K562 (cell line): ENCODE measurements at regions not wholly inside any gene's neighbourhood (a gene's known extent, or its start where the extent isn't known, plus 50 kb on each side); places are given as distances from the start of the nearest gene placed in this dataset.

Source experiments
- ATAC-seq: fragments of 200-7000 bp; cut with Tn5 transposase; 3 replicates; pipeline ENCODE4 v1.9.1; 2020; ENCODE audit warnings: moderate library complexity
- BruUV-seq: library from RNA; stranded (reverse); fragments of 400-500 nt; replicated peaks from 2 replicates; lab custom pipeline; 2021; lab: Mats Ljungman, UMichigan
- CTCF ChIA-PET: fragments of 300-600 bp; formaldehyde crosslinking; extraction: SDS; loops from one replicate; lab custom pipeline; 2021; ENCODE audit warnings: low intra/inter-chr PET ratio; lab: Yijun Ruan, JAX
- POLR2A ChIA-PET: fragments of 300-600, 350-650 bp; sonication (Branson Sonifier 250); formaldehyde crosslinking; extraction: SDS; loops from one replicate; lab custom pipeline; 2021; ENCODE audit warnings: antibody characterized with exemption, inconsistent platforms; lab: Yijun Ruan, JAX
- DNase-seq, 4 experiments: peaks; one replicate each; pipeline versions ENCODE4 v3.0.0 to v3.0.0-alpha.2; 2011 to 2018; ENCODE audit warnings: low spot score in 3 of 4, mixed read lengths in 3 of 4; ENCODE audit errors: extremely low read depth in 1 of 4
- FAIRE-seq: peaks from 2 replicates; lab custom pipeline; 2011; peaks lifted over from hg19 to GRCh38; lab: Jason Lieb, UNC
- H2AFZ ChIP-seq: 2 replicates; pipeline ENCODE4 v1.6.0; 2011; ENCODE audit warnings: low read depth, low read length, control low read depth, inconsistent platforms
- H3K27ac ChIP-seq: fragments of 200-600 bp; 3 replicates; pipeline ENCODE4 v1.8.0; 2011; ENCODE audit warnings: low read depth, mild to moderate bottlenecking, control low read depth, inconsistent platforms, low read length, moderate library complexity, mixed read lengths; ENCODE audit errors: extremely low read depth
- H3K27me3 ChIP-seq, 2 experiments: fragments of 300-600 bp in 1 of 2; 2 replicates in 1 of 2; 3 replicates in 1 of 2; pipeline versions ENCODE4 v1.6.0 to v1.8.0; 2011; ENCODE audit warnings: inconsistent platforms in 2 of 2, low read length in 2 of 2, mild to moderate bottlenecking in 1 of 2, mixed read lengths in 1 of 2, moderate library complexity in 1 of 2; ENCODE audit not compliant: control insufficient read depth in 2 of 2, insufficient read depth in 2 of 2
- H3K36me3 ChIP-seq: fragments of 300-600 bp; 3 replicates; pipeline ENCODE4 v1.8.0; 2011; ENCODE audit warnings: mild to moderate bottlenecking, low read length, inconsistent platforms; ENCODE audit not compliant: control insufficient read depth, insufficient read depth
- H3K4me1 ChIP-seq, 2 experiments: fragments of 200-600 bp in 1 of 2; replicated peaks in 1 of 2; 2 replicates in 1 of 2; 3 replicates in 1 of 2; pipeline versions ENCODE4 v1.5.1 to v1.8.0; 2011; ENCODE audit warnings: inconsistent platforms in 2 of 2, low read length in 2 of 2, mild to moderate bottlenecking in 1 of 2, mixed read lengths in 1 of 2, moderate library complexity in 1 of 2; ENCODE audit not compliant: control insufficient read depth in 2 of 2, insufficient read depth in 2 of 2
- H3K4me2 ChIP-seq: 2 replicates; pipeline ENCODE4 v1.6.1; 2011; ENCODE audit warnings: low read length, control low read depth, inconsistent platforms, mixed read lengths; ENCODE audit not compliant: insufficient read depth
- H3K4me3 ChIP-seq: fragments of 200-600 bp; sonication (generic), shearing (Covaris generic); 2 replicates; pipeline ENCODE4 v1.5.1; 2016; ENCODE audit warnings: control low read depth, inconsistent platforms
- H3K79me2 ChIP-seq: fragments of 200-600 bp; 3 replicates; pipeline ENCODE4 v1.8.0; 2011; ENCODE audit warnings: low read length, inconsistent platforms; ENCODE audit not compliant: control insufficient read depth, insufficient read depth
- H3K9ac ChIP-seq, 2 experiments: 2 replicates each; pipeline versions ENCODE4 v1.6.0 to v1.6.1; 2011; ENCODE audit warnings: low read depth in 2 of 2, low read length in 2 of 2, control low read depth in 1 of 2, inconsistent platforms in 1 of 2, mild to moderate bottlenecking in 1 of 2, mixed read lengths in 1 of 2; ENCODE audit not compliant: insufficient read depth in 1 of 2
- H3K9me1 ChIP-seq: one replicate; pipeline ENCODE4 v1.6.0; 2011; ENCODE audit warnings: inconsistent platforms, mild to moderate bottlenecking, low read length, moderate library complexity; ENCODE audit not compliant: control insufficient read depth, insufficient read depth
- H3K9me3 ChIP-seq: replicated peaks from 2 replicates; pipeline ENCODE4 v1.5.1; 2011; ENCODE audit warnings: low read depth, low read length, inconsistent platforms; ENCODE audit not compliant: control insufficient read depth, insufficient read depth
- H4K20me1 ChIP-seq: replicated peaks from 2 replicates; pipeline ENCODE4 v1.6.1; 2011; ENCODE audit warnings: low read length, inconsistent platforms, mixed read lengths; ENCODE audit not compliant: control insufficient read depth, insufficient read depth
- HDAC3 ChIP-seq: fragments of 450-650 bp; IDR thresholded peaks from 2 replicates; pipeline ENCODE4 v1.6.1; 2018; ENCODE audit warnings: borderline replicate concordance, mild to moderate bottlenecking, moderate library complexity; ENCODE audit not compliant: partially characterized antibody
- LARP7 ChIP-seq: fragments of 450-650 bp; IDR thresholded peaks from 2 replicates; pipeline ENCODE4 v1.6.1; 2016
- NFATC3 ChIP-seq: fragments of 450-650 bp; IDR thresholded peaks from 2 replicates; pipeline ENCODE4 v1.6.1; 2017; ENCODE audit warnings: mild to moderate bottlenecking
- RHOXF2B ChIP-seq: fragments of 250-450 bp; sonication (Bioruptor Pico); conservative IDR thresholded peaks from 2 replicates; pipeline ENCODE4 v1.5.1; 2021
- RNF2 ChIP-seq: sonication (generic); IDR thresholded peaks from 2 replicates; pipeline ENCODE4 v1.6.1; 2016
- ZBTB49 ChIP-seq: sonication (generic); formaldehyde crosslinking; IDR thresholded peaks from 2 replicates; pipeline ENCODE4 v1.8.0; 2022; ENCODE audit warnings: missing genetic modification reagents, mild to moderate bottlenecking, borderline replicate concordance
- ZFP1 ChIP-seq: fragments of 450-650 bp; formaldehyde crosslinking; IDR thresholded peaks from 2 replicates; pipeline ENCODE4 v1.4.0; 2020; ENCODE audit warnings: mild to moderate bottlenecking, mixed read lengths
- WGBS: fragments of 100-300 bp; shearing (Covaris generic); methylation state at CpG from one replicate; pipeline ENCODE4 v1.1.6; 2016; ENCODE audit warnings: low coverage, mixed read lengths; ENCODE audit not compliant: insufficient coverage; ENCODE audit errors: missing lambda C conversion rate; 5-methylcytosine and 5-hydroxymethylcytosine counted together
- in situ Hi-C: fragments of 300-500 bp; cut with MboI; formaldehyde crosslinking; loops from 4 replicates; pipeline ENCODE4 v1.15.0; 2018; ENCODE audit warnings: inconsistent platforms, mixed read lengths
- intact Hi-C: fragments of 100-400 bp; cut with micrococcal nuclease; formaldehyde crosslinking; loops from 2 replicates; pipeline ENCODE4 v1.14.2; 2022

DNA sequence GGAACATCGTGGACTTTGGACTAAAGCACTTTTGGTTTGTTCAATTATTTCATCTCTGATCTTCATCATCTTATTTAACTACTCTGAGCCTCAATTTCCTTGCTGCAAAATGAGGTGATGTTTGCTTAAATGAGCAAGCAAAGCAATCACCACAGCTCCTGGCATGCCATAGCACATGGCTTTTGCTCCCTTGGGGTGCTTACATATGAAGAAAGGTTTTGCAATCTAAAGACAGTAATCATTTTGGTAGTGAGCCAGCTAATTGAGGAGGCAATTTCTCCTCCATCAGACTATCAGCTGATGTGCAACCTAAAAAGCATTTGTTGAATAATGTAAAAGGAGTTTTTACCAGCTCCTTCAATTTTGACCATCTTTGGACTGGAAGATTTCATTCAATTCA, 68.8 kb upstream of the KCNJ15 start:
- Histone ChIP-seq H3K9ac (no peak overlapping the region), H3K4me2 (no peak overlapping the region), H3K36me3 (no peaks in the 10 kb centered on the region), H3K9me3 (no peaks in the 10 kb centered on the region), H3K9me1 (no peaks in the 10 kb centered on the region), H3K27me3 (0 out of 5 replicates have a peak, but pooled peaks cover 0 to 4% of the 10 kb centered on the region in 2 experiments), H3K4me3 (no peak overlapping the region), H3K79me2 (no peaks in the 10 kb centered on the region), H3K27ac (no peak overlapping the region), H4K20me1 (no peaks in the 10 kb centered on the region), H3K4me1 (no peaks in the 10 kb centered on the region), H2AFZ (no peak overlapping the region)
- DNase-seq = no peak
- in situ Hi-C loops = no loop called here
- intact Hi-C loops = no loop called here
- ChIA-PET POLR2A (interaction anchor here (0.7 kb wide), 1 partner anchor 244 kb away, joined by 3 read pairs; no protein-coding TSS in a partner anchor), CTCF (no interaction called here)
- no peak for TF ChIP-seq NFATC3
- no peak for TF ChIP-seq RHOXF2B (CRISPR knock-in tag)
- no peak for TF ChIP-seq ZFP1 (CRISPR knock-in tag)
- no peak for TF ChIP-seq RNF2
- no peak for TF ChIP-seq ZBTB49 (CRISPR knock-in tag)
- TF ChIP-seq HDAC3 = no peak
- no peak for TF ChIP-seq LARP7
- no TSS peak for BruUV-seq
- 0% methylated on average over 1 of the region's 1 CpG for WGBS
- no peak for FAIRE-seq
- no peak for ATAC-seq
